SK-N-MC (cell line): ENCODE measurements at regions not wholly inside any gene's neighbourhood (a gene's known extent, or its start where the extent isn't known, plus 50 kb on each side); places are given as distances from the start of the nearest gene placed in this dataset.

ENCODE experiments used
- EZH2 ChIP-seq: fragments of 200-600 bp; sonication (generic); IDR thresholded peaks from one replicate; pipeline ENCODE4 v1.6.1; 2017; ENCODE audit warnings: antibody characterized with exemption
- POLR2AphosphoS5 ChIP-seq: IDR thresholded peaks from 2 replicates; pipeline ENCODE4 v1.6.1; 2012; ENCODE audit warnings: mild to moderate bottlenecking, low read depth, low read length, borderline replicate concordance

DNA sequence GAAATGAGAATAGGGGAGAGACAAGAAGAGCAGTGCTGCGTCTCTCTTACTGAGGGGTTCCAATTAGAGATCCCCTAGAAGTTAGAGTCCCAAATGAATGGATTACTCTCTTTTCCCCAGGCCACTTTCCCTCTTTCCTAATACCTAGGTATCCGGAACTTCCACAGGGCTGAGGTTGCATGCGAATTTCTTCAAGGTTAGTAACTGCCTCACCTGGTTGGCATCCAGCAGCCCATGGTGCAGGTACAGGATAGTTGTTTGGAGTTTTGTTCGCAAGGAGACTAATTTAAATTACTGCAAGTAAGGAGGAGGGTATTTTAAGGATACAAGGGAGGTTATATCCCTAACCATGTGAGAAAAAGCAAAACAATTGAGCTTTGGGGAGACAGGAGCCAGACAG lies 52.4 kb upstream of the JAK2 start:
- no peak for TF ChIP-seq EZH2
- no peak for TF ChIP-seq POLR2AphosphoS5
